ENCODE measurements at regions not wholly inside any gene's neighbourhood (a gene's known extent, or its start where the extent isn't known, plus 50 kb on each side); places are given as distances from the start of the nearest gene placed in this dataset.

DNA sequence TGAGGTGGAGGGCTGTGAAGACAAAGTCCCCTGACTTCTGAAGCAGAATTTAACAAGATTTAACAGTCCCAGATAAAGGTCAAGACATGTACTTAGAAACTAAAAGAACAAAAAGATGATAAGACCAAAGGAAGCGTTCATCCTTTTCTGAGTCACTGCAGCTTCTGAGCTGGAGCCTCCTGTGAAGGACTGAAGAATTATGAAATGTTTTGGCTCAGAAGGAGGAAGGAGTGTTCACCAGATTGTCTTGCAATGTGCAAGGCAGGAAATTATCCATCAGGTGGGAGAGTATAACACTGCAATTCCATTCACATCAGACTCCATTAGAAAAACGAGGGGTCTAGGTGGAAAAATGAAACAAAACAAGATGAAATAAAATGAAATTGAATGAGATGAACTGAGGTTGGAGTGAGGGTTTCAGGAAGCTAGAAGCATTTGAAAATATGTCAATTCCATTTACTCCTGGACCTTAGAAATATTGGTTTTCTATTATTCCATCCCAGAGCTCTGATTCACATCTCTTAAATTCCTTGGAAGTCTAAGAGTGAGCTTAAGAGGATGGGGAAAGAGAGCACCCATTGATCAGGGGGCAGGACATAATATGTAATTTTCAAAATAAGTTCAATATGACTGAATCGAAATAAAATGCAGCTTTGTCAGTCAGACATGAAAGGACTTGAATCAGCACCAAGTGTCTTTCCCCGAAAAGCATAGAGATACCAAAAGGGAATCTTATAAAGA is 186.1 kb upstream of the LNX1 start:
- TF ChIP-seq, protein P1, sequence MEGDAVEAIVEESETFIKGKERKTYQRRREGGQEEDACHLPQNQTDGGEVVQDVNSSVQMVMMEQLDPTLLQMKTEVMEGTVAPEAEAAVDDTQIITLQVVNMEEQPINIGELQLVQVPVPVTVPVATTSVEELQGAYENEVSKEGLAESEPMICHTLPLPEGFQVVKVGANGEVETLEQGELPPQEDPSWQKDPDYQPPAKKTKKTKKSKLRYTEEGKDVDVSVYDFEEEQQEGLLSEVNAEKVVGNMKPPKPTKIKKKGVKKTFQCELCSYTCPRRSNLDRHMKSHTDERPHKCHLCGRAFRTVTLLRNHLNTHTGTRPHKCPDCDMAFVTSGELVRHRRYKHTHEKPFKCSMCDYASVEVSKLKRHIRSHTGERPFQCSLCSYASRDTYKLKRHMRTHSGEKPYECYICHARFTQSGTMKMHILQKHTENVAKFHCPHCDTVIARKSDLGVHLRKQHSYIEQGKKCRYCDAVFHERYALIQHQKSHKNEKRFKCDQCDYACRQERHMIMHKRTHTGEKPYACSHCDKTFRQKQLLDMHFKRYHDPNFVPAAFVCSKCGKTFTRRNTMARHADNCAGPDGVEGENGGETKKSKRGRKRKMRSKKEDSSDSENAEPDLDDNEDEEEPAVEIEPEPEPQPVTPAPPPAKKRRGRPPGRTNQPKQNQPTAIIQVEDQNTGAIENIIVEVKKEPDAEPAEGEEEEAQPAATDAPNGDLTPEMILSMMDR (IDR thresholded peaks at IDR 0.05; ENCODE audit: low read depth, low read length, missing control alignments): no peak
- no peak overlapping the region for H3K4me3 ChIP-seq (replicated peaks; ENCODE audit: low read depth, low read length)
- peak; percentile 35 for DNase-seq (ENCODE audit: extremely low read depth, low read depth)

DNA sequence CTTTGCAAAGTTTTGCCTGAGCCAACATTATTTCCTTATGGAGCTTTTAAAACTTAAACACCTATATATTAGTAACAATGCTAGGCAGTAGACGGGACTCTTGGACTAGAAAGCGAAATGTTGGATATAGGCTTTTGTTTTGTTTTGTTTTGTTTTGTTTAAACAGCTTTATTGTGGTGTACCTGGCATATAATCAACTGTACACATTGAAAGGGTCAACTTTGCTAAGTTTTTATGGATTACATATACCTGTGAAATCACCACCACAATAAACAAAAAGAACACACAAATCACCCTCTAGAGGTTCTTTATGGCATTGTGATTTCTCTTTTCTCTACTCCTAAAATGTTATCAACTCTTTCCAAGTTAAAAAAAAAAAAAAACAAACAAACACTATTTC is 184.9 kb upstream of the LNX1 start:
- TF ChIP-seq, protein P1 (IDR thresholded peaks at IDR 0.05; ENCODE audit: low read depth, low read length, missing control alignments): no peak
- no peak for DNase-seq (ENCODE audit: extremely low read depth, low read depth)
- no peak overlapping the region for H3K4me3 ChIP-seq (replicated peaks; ENCODE audit: low read depth, low read length)

DNA sequence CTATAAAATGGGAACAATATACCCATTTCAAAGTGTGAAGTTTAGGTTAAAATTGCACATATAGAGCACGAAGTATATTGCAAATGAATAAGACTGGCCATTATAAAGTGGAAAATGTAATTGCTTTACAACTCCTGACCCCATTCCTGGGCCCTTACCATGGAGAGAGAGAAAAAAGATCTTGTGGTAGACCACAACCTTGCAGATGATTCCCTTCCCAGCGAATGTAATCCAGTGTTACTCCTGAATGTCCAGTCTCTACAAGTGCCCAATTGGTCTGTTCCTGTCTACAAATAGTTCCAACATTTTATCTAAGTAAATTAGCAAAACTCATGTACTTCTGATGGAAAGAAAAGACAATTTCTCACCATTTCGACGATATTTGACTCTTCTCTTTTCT is 184.1 kb upstream of the LNX1 start:
- no peak overlapping the region for H3K4me3 ChIP-seq (replicated peaks; ENCODE audit: low read depth, low read length)
- TF ChIP-seq, protein P1 (IDR thresholded peaks at IDR 0.05; ENCODE audit: low read depth, low read length, missing control alignments): no peak
- DNase-seq (ENCODE audit: extremely low read depth, low read depth): no peak

DNA sequence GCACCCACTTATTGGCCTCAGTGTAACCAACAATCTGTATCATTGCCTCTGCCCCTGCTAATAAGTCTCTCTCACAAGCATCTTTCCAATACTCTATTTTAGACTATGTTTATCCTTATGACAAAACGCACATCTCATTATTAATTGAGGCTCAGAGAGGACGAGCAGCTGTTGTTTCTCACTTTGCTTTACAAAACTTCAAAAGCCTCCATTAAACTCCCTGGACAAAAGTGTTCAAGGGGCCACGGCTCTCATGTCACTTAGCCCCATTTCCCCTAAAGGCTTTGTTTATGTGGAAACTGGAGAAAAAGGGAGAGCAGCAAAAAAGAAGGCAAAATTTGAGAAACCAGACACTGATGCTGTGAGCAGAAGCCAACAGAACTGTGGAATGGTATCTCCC is 180.0 kb upstream of the LNX1 start:
- DNase-seq (ENCODE audit: extremely low read depth, low read depth): no peak
- TF ChIP-seq, protein P1 (IDR thresholded peaks at IDR 0.05; ENCODE audit: low read depth, low read length, missing control alignments): no peak
- H3K4me3 ChIP-seq (replicated peaks; ENCODE audit: low read depth, low read length): no peak overlapping the region

DNA sequence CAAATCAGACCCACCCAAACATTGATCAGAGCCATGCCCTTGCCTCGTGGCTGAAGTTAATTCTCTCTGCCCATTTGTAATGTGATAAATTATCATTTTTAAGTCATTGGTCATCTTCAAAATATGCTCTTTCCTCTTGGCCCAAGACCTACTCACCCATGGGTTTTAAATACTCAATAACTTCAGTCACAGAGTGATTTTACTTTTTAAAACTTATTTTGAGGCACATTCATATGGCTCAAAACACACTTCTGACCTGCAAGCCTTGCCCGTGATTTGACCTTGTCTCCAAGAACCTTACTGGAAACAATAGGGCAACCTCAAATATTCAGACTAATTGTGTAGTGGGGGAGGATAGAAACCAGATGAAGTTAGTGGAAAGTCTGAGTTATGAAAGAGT is 176.2 kb upstream of the LNX1 start:
- peak; percentile 52 for DNase-seq (ENCODE audit: extremely low read depth, low read depth)
- TF ChIP-seq, protein P1 (IDR thresholded peaks at IDR 0.05; ENCODE audit: low read depth, low read length, missing control alignments): no peak
- no peak overlapping the region for H3K4me3 ChIP-seq (replicated peaks; ENCODE audit: low read depth, low read length)

DNA sequence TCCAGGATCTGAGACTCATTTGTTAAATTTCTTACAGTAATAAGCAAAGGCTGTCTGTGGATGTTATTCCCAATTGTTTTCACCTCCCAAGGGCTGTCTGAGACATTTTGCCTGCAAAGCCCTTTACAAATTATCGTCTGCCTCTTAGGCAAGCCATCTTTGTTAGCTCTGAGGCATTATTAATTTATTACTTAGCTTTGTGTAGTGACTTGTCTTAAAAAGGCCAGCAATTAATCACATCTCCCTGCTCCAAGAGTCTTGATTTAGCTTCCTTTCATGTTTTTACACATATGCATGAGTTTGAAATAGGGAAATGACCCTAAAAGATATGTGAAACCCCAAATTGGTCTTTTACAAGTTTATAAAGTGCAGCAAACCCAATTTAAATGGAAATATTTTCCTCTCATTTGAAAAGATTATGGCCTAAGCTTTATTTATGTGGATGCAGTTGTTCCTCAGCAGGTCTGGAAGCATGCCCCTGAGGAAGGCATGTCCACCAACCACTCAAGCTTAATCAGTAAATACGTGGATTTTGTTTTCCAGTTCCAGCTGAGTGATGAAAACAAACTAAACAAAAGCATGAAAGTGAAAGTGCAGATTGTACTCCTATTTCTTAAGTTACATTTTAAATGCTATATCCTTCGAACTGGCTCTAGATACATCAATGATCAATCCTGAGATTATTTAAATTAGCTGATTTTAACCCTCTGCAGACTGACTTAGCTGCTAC is 173.6 kb upstream of the LNX1 start:
- TF ChIP-seq, protein P1 (IDR thresholded peaks at IDR 0.05; ENCODE audit: low read depth, low read length, missing control alignments): no peak
- H3K4me3 ChIP-seq (replicated peaks; ENCODE audit: low read depth, low read length): no peak overlapping the region
- no peak for DNase-seq (ENCODE audit: extremely low read depth, low read depth)
